GM13976 (cell line): ENCODE measurements at regions not wholly inside any gene's neighbourhood (a gene's known extent, or its start where the extent isn't known, plus 50 kb on each side); places are given as distances from the start of the nearest gene placed in this dataset.
"Not testable (repeated sequence)": the region's sequence is repeated elsewhere in the genome, so short reads cannot be mapped to it uniquely, and the experiment has no call there.

Experiments
- DNase-seq: peaks from one replicate; pipeline ENCODE4 v3.0.0; 2012; ENCODE audit warnings: low spot score
- in situ Hi-C: fragments of 300-500 bp; cut with MboI; formaldehyde crosslinking; loops from one replicate; pipeline ENCODE4 v1.12.0; 2022; ENCODE audit warnings: low sequenced_read_pairs, mixed read lengths, inconsistent platforms; ENCODE audit not compliant: unreplicated experiment
- TF ChIP-seq, protein P1 (sequence below): IDR thresholded peaks from 2 replicates; pipeline ENCODE4 v1.5.1; 2012; ENCODE audit warnings: borderline replicate concordance, mild to moderate bottlenecking; ENCODE audit not compliant: insufficient read depth; ENCODE audit errors: extremely low read depth, missing control alignments, control extremely low read depth

DNA sequence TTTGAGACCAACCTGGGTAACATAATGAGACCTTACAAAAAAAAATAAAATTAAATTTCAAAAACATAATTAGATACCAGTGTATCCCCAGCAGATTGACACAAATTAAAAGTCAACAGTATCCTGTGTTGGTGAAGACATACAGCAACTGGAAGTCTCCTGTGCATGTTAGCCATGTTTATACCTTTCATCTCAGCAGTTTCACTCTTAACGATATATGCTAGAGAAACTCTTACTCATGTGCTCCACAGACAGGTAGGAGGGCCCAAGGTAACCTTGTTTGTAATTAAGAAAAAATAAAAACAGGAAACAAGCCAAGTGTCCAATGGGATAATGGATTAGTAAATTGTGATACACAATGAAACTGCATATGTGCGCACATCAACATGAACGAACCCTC, 50.1 kb upstream of the N4BP3 start:
- in situ Hi-C loops: loop anchor here (25.0 kb wide), 1 partner anchor 451 kb away; the partner anchor contains the start of gene B4GALT7
- TF ChIP-seq, protein P1, sequence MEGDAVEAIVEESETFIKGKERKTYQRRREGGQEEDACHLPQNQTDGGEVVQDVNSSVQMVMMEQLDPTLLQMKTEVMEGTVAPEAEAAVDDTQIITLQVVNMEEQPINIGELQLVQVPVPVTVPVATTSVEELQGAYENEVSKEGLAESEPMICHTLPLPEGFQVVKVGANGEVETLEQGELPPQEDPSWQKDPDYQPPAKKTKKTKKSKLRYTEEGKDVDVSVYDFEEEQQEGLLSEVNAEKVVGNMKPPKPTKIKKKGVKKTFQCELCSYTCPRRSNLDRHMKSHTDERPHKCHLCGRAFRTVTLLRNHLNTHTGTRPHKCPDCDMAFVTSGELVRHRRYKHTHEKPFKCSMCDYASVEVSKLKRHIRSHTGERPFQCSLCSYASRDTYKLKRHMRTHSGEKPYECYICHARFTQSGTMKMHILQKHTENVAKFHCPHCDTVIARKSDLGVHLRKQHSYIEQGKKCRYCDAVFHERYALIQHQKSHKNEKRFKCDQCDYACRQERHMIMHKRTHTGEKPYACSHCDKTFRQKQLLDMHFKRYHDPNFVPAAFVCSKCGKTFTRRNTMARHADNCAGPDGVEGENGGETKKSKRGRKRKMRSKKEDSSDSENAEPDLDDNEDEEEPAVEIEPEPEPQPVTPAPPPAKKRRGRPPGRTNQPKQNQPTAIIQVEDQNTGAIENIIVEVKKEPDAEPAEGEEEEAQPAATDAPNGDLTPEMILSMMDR: no peak
- no peak for DNase-seq

DNA sequence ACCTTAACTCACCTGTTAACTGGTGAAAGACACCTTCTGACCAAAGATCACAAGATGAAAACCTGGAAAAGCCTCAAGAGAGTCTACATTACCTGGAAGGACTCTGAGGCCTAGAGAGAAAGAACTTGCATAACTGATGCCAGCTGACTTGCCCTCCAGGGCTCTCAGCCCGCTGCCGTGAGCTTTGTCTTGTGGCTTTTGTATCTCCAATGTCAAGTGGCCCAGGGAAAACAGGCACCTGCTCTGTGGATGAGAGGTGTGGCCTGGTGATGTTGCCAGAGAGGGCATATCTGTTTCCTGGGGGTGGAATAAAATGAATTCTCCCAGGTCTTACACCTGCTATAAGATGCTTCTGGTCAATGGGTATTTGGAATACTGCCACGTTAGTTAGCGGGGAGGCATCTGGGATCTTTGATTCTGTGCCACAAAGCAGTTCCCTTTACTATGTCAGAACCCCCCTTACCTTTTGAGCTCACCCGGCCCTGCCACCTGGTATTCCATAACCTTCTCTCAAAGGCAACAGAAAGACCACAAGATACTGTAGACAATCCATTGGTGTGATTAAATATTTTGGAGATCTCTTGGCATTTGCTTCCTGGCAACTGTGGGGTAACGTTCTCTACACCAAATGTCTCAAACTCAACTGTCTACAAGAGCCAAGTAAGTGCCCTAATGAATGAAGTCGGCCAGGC, 54.9 kb upstream of the N4BP3 start:
- in situ Hi-C loops: loop anchor here (25.0 kb wide), 1 partner anchor 446 kb away; the partner anchor contains the start of gene B4GALT7
- TF ChIP-seq, protein P1: no peak
- no peak for DNase-seq

DNA sequence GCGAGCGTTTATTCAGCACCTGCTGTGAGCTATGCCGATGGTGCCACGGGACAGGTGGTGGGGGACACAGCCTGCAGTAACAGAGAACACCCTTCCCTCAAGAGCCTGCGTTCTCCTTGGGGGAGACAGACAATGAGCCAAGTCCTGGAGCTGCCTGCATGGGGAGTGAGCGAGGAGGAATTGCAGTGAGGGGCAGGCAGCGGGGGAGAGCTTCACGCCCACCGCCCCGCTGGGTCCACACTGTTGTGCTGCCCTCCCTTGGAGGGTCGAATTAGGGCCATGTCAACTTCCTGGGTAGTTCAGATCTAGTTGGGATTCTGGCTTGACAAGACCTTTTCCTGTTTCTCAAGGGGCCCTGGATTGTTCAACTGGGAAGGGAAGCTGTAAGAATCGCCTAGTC, 55.5 kb upstream of the N4BP3 start:
- peak; percentile 2 for DNase-seq
- TF ChIP-seq, protein P1: no peak
- in situ Hi-C loops: loop anchor here (25.0 kb wide), 1 partner anchor 446 kb away; the partner anchor contains the start of gene B4GALT7

DNA sequence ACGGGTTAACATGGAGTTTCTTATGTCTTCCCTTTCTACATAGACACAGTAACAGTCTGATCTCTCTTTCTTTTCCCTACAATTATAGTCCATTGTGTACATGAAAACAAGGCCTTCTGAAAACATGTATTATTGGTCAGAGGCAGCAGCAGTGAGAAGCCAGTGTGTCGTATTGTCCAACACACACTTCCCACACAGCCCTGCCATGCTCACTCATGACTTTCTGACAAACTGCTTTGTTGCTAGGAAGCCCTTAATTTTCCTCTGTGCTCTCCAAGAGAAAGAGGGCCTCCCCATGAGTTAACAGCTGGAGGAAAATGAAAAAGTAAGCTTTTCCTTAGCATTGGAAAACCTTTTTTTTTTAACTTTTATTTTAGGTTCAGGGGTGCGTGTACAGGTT, 56.4 kb upstream of the N4BP3 start:
- TF ChIP-seq, protein P1: no peak
- in situ Hi-C loops: loop anchor here (25.0 kb wide), 1 partner anchor 445 kb away; the partner anchor contains the start of gene B4GALT7

DNA sequence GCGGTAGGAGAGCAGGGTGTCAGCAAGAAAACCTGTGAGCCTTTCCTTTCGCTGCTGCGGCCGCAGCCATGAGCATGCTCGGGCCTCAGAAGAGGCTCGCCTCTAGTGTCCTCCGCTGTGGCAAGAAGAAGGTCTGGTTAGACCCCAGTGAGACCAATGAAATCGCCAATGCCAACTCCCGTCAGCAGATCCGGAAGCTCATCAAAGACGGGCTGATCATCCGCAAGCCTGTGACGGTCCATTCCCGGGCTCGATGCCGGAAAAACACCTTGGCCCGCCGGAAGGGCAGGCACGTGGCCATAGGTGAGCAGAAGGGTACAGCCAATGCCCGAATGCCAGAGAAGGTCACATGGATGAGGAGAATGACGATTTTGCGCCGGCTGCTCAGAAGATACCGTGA, 57.8 kb upstream of the N4BP3 start:
- not testable (repeated sequence) for DNase-seq
- in situ Hi-C loops: loop anchor here (25.0 kb wide), 1 partner anchor 443 kb away; the partner anchor contains the start of gene B4GALT7

More for the DNA sequence above, 56.4 kb upstream of the N4BP3 start:
- DNase-seq: no peak

DNA sequence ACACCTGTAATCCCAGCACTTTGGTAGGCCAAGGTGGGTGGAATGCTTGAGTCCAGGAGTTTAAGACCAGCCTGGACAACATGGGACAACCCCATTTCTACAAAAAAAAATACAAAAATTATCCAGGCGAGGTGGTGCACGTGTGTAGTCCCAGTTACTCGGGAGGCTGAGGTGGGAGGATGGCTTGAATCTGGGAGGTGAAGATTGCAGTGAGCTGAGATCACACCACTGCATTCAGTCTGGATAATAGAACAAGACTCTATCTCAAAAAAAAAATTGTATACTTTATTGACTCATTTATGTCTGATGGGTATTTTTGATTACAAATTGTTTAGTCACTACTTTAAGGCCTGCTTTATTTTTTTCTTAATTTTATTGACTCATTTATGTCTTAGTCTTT, 56.0 kb upstream of the PROP1 start:
- DNase-seq: not testable (repeated sequence)
- in situ Hi-C loops: loop anchor here (25.0 kb wide), 1 partner anchor 440 kb away; the partner anchor contains the start of gene B4GALT7

DNA sequence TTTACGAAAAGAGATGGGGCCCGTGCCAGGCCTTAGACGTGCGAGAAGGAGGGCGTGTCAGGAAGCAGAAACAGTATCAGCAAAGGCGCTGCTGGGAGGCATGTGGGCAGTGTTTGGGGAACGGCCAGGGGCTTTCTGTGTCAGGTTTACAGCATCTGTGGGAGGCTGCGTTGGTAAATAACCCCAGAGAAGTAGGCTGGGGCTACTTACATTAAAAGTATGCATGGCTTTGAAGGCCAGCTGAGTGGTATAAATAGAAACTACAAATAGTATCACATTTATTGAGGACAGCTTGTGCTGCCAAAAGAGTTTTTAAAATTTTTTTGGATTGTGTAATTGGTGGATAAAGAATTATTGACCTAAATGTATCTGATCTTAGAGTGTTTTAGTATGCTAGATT, 54.8 kb upstream of the PROP1 start:
- DNase-seq: not testable (repeated sequence)
- in situ Hi-C loops: loop anchor here (25.0 kb wide), 1 partner anchor 439 kb away; the partner anchor contains the start of gene B4GALT7

DNA sequence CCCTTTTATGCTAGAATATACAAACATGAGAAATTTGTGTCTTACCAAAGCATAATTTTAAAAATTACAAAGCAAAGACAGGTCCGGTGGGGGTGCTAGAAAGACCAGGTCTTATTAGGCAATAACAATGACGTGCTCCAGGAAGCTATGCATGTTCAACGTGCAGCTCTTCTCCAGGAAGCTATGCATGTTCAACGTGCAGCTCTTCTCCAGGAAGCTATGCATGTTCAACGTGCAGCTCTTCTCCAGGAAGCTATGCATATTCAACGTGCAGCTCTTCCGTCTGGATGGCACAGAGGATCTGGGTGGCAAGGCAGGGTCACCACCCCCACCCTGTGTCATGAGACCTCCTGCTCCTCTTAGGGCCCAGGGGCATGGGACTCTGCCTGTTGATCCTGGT, 51.9 kb upstream of the PROP1 start:
- DNase-seq, in situ Hi-C loops: not testable (repeated sequence)

DNA sequence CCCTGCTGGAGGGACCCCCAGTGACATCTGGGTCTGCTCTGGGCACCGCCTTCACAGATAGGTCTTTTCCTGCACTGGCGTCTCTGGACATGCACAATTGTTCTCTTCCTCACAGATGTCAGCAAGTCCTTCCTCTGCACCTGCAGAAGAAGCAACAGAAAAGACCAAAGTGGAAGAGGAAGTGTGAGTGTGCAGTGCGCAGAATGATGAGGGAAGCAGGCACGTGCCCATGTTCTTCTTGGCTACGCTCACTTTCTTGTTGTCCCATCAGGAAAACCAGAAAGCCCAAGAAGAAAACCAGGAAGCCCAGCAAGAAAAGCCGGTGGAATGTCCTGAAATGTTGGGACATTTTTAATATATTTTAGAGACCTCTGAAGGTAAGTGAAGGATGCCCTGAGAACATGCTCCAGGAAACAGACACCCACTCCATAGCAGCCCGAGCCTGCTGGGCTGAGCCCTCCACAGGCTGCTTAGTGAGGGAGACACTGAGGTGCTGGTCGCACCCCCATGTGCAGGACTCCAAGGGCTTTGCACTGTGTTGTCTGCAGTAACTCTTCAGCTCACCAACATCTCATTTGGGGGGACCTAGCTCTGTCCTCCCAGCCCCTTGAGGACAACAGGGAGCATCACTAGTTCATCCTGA, 50.8 kb upstream of the PROP1 start:
- DNase-seq, in situ Hi-C loops: not testable (repeated sequence)

DNA sequence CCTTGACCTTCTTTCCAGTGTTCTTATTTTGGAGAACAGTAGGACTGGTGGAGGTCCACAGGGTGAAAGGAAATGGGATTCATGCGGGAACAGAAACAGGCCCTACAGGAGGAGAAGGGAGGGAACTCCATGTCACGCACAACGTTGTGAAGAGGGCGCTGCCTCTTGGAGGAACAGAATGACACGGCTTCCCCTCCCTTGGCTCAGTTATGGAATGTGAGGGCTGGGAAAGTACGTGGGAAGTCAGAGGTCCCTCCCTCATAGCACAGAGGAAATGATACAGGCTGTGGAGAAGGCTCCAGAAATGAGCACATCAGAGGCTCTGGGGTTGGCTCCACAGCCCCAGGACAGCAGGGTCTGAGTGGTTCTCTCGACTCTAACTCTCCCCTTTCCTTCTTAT, 49.9 kb upstream of the PROP1 start:
- in situ Hi-C loops, DNase-seq: not testable (repeated sequence)
